ENCODE measurements at regions not wholly inside any gene's neighbourhood (a gene's known extent, or its start where the extent isn't known, plus 50 kb on each side); places are given as distances from the start of the nearest gene placed in this dataset.

- H3K4me2 ChIP-seq (replicated peaks; ENCODE audit: low read depth, low read length, poor library complexity, severe bottlenecking): no peak overlapping the region
- TF ChIP-seq, protein P1, sequence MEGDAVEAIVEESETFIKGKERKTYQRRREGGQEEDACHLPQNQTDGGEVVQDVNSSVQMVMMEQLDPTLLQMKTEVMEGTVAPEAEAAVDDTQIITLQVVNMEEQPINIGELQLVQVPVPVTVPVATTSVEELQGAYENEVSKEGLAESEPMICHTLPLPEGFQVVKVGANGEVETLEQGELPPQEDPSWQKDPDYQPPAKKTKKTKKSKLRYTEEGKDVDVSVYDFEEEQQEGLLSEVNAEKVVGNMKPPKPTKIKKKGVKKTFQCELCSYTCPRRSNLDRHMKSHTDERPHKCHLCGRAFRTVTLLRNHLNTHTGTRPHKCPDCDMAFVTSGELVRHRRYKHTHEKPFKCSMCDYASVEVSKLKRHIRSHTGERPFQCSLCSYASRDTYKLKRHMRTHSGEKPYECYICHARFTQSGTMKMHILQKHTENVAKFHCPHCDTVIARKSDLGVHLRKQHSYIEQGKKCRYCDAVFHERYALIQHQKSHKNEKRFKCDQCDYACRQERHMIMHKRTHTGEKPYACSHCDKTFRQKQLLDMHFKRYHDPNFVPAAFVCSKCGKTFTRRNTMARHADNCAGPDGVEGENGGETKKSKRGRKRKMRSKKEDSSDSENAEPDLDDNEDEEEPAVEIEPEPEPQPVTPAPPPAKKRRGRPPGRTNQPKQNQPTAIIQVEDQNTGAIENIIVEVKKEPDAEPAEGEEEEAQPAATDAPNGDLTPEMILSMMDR (IDR thresholded peaks at IDR 0.05): no peak
- no peak for TF ChIP-seq EZH2 (IDR thresholded peaks at IDR 0.05; ENCODE audit: borderline replicate concordance, insufficient read depth, low read depth, low read length, poor library complexity, severe bottlenecking)
- no peaks in the 10 kb centered on the region for H3K4me1 ChIP-seq (ENCODE audit: control insufficient read depth in 2 of 2, insufficient read depth in 2 of 2, low read length in 2 of 2)
- H2AFZ ChIP-seq (ENCODE audit: insufficient read depth, low read depth, low read length, poor library complexity, severe bottlenecking): no peak overlapping the region
- no peaks in the 10 kb centered on the region for H3K27me3 Mint-ChIP-seq
- H3K27me3 ChIP-seq (replicated peaks in 1 of 4; ENCODE audit: control extremely low read depth in 1 of 4, control insufficient read depth in 3 of 4, insufficient read depth in 4 of 4, low read length in 3 of 4): no peaks in the 10 kb centered on the region
- POLR2A ChIA-PET: no interaction called here
- H3K9me3 ChIP-seq (ENCODE audit: control extremely low read depth in 1 of 3, control insufficient read depth in 2 of 3, insufficient read depth in 1 of 3, low read length in 2 of 3): no peaks in the 10 kb centered on the region
- no peak overlapping the region for H3K4me3 Mint-ChIP-seq
- H3K36me3 ChIP-seq (replicated peaks in 1 of 2; ENCODE audit: control extremely low read depth in 1 of 2, control insufficient read depth in 1 of 2, extremely low read depth in 1 of 2, insufficient read depth in 2 of 2, low read length in 1 of 2): no peaks in the 10 kb centered on the region
- H3K27ac Mint-ChIP-seq: no peak overlapping the region
- intact Hi-C loops (cut with micrococcal nuclease): no loop called here
- CTCF ChIA-PET: no interaction called here
- no peaks in the 10 kb centered on the region for H3K4me1 Mint-ChIP-seq
- no peak overlapping the region for H3K4me3 ChIP-seq (ENCODE audit: control extremely low read depth in 1 of 5, extremely low read depth in 1 of 5, insufficient read depth in 1 of 5, low read depth in 2 of 5, low read length in 4 of 5)
- DNase-seq: no peak
- H3K9me3 Mint-ChIP-seq (ENCODE audit: insufficient read depth): no peaks in the 10 kb centered on the region
- H3K27ac ChIP-seq (ENCODE audit: low read length in 2 of 2): no peak overlapping the region
- H3K9ac ChIP-seq (ENCODE audit: low read length): no peak overlapping the region
- no peaks in the 10 kb centered on the region for H3K79me2 ChIP-seq (ENCODE audit: control insufficient read depth, insufficient read depth, low read length)
- no peaks in the 10 kb centered on the region for H4K20me1 ChIP-seq (ENCODE audit: control insufficient read depth, insufficient read depth, low read length, poor library complexity, severe bottlenecking)
- no peak for ATAC-seq (ENCODE audit: low read depth)
These were observed 139.4 kb upstream of the EYA4 start for GRCh38 chr6:133101790-133102189.

DNA sequence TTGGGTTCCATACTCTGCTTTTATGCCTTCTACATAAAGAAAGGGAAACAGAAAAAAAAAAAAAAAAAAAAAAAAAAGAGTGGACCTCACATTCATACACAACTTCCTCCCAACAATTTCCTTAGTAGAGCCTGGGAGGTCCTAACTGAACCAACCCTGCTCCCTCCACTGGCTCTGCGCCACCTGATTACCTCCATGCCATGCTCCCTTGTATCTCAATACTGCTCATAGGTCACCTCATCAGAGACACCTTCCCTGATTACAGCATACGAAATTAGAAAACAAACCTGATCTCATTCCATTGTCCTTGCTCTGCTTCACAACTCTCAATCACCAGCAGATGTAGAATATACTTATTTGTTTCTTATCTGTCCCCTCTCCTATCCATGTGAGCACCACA lies 134.2 kb upstream of the EYA4 start:
- no peak overlapping the region for H3K27ac ChIP-seq (ENCODE audit: low read length in 2 of 2)
- no peak overlapping the region for H3K4me3 ChIP-seq (ENCODE audit: control extremely low read depth in 1 of 5, extremely low read depth in 1 of 5, insufficient read depth in 1 of 5, low read depth in 2 of 5, low read length in 4 of 5)
- ATAC-seq (ENCODE audit: low read depth): no peak
- 91% methylated on average over 1 of the region's 2 CpGs for WGBS (ENCODE audit: insufficient coverage)
- Mint-ChIP-seq H3K4me1 (no peaks in the 10 kb centered on the region), H3K27me3 (peaks cover 8% of the 10 kb centered on the region), H3K4me3 (no peak overlapping the region), H3K27ac (no peak overlapping the region), H3K9me3 (ENCODE audit: insufficient read depth) (no peaks in the 10 kb centered on the region)
- intact Hi-C loops (cut with micrococcal nuclease): no loop called here
- H3K36me3 ChIP-seq (replicated peaks in 1 of 2; ENCODE audit: control extremely low read depth in 1 of 2, control insufficient read depth in 1 of 2, extremely low read depth in 1 of 2, insufficient read depth in 2 of 2, low read length in 1 of 2): no peaks in the 10 kb centered on the region
- no peak overlapping the region for H3K4me2 ChIP-seq (replicated peaks; ENCODE audit: low read depth, low read length, poor library complexity, severe bottlenecking)
- DNase-seq: no peak
- POLR2A ChIA-PET: no interaction called here
- no peak overlapping the region for H3K9ac ChIP-seq (ENCODE audit: low read length)
- no peaks in the 10 kb centered on the region for H3K79me2 ChIP-seq (ENCODE audit: control insufficient read depth, insufficient read depth, low read length)
- peaks cover 0 to 2% (median 0%) of the 10 kb centered on the region in 4 experiments for H3K27me3 ChIP-seq (replicated peaks in 1 of 4; ENCODE audit: control extremely low read depth in 1 of 4, control insufficient read depth in 3 of 4, insufficient read depth in 4 of 4, low read length in 3 of 4)
- H3K4me1 ChIP-seq (ENCODE audit: control insufficient read depth in 2 of 2, insufficient read depth in 2 of 2, low read length in 2 of 2): no peaks in the 10 kb centered on the region
- CTCF ChIA-PET: no interaction called here
- H3K9me3 ChIP-seq (ENCODE audit: control extremely low read depth in 1 of 3, control insufficient read depth in 2 of 3, insufficient read depth in 1 of 3, low read length in 2 of 3): no peaks in the 10 kb centered on the region
- no peaks in the 10 kb centered on the region for H4K20me1 ChIP-seq (ENCODE audit: control insufficient read depth, insufficient read depth, low read length, poor library complexity, severe bottlenecking)
- no peak for TF ChIP-seq EZH2 (IDR thresholded peaks at IDR 0.05; ENCODE audit: borderline replicate concordance, insufficient read depth, low read depth, low read length, poor library complexity, severe bottlenecking)
- no peak overlapping the region for H2AFZ ChIP-seq (ENCODE audit: insufficient read depth, low read depth, low read length, poor library complexity, severe bottlenecking)
